ENCODE measurements at regions not wholly inside any gene's neighbourhood (a gene's known extent, or its start where the extent isn't known, plus 50 kb on each side); places are given as distances from the start of the nearest gene placed in this dataset.

DNA sequence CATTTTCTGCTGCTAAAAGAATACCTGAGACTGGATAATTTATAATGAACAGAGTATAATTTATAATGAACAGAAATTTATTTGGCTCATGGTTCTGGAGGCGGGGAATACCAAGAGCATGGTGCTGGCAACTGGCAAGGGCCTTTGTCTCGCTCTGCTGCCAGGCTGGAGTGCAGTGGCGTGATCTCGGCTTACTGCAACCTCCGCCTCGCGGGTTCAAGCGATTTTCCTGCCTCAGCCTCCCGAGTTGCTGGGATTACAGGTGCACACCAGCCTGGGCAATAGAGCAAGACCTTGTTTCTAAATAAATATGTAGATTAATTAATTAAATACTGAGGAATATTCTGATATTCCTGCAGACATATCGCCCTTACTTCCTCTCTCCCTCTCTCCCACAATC, 1610.8 kb downstream of the SUCLG1 start:
- DNase-seq (peak in 1 of 4 donors; percentile 61), ATAC-seq (no peak)
- Histone ChIP-seq H3K27me3 (no peaks in the 10 kb centered on the region), H3K27ac (no peak overlapping the region), H3K9me3 (no peaks in the 10 kb centered on the region), H3K36me3 (no peaks in the 10 kb centered on the region), H3K4me1 (no peaks in the 10 kb centered on the region), H3K4me3 (no peak overlapping the region)
- TF ChIP-seq, protein P1, sequence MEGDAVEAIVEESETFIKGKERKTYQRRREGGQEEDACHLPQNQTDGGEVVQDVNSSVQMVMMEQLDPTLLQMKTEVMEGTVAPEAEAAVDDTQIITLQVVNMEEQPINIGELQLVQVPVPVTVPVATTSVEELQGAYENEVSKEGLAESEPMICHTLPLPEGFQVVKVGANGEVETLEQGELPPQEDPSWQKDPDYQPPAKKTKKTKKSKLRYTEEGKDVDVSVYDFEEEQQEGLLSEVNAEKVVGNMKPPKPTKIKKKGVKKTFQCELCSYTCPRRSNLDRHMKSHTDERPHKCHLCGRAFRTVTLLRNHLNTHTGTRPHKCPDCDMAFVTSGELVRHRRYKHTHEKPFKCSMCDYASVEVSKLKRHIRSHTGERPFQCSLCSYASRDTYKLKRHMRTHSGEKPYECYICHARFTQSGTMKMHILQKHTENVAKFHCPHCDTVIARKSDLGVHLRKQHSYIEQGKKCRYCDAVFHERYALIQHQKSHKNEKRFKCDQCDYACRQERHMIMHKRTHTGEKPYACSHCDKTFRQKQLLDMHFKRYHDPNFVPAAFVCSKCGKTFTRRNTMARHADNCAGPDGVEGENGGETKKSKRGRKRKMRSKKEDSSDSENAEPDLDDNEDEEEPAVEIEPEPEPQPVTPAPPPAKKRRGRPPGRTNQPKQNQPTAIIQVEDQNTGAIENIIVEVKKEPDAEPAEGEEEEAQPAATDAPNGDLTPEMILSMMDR (IDR thresholded peaks at IDR 0.05) = no peak
- intact Hi-C loops (cut with DNase I) = no loop called here

DNA sequence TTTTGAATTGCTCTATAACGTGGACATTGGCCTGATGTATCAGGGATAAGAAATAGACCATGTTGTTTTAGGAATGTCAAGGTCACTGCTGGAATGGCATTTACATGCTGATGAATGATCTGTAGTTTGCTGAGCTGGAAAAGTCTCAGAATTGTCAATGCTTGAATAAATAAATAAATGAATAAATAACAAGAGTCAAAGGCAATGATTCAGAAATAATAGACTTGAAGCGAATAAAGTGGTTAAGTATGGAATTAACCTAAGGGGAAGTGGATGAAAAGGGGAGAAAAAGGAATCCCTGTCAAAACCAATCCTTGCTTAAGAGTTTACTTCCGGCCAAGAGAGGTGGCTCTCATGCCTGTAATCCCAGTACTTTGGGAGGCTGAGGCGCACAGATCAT, 1620.0 kb downstream of the SUCLG1 start:
- ATAC-seq = no peak
- intact Hi-C loops (cut with DNase I) = no loop called here
- no peaks in the 10 kb centered on the region for H3K9me3 ChIP-seq
- H3K36me3 ChIP-seq = no peaks in the 10 kb centered on the region
- no peak overlapping the region for H3K27ac ChIP-seq
- no peak for DNase-seq
- no peaks in the 10 kb centered on the region for H3K4me1 ChIP-seq
- TF ChIP-seq, protein P1 (IDR thresholded peaks at IDR 0.05) = no peak
- no peaks in the 10 kb centered on the region for H3K27me3 ChIP-seq
- no peak overlapping the region for H3K4me3 ChIP-seq

DNA sequence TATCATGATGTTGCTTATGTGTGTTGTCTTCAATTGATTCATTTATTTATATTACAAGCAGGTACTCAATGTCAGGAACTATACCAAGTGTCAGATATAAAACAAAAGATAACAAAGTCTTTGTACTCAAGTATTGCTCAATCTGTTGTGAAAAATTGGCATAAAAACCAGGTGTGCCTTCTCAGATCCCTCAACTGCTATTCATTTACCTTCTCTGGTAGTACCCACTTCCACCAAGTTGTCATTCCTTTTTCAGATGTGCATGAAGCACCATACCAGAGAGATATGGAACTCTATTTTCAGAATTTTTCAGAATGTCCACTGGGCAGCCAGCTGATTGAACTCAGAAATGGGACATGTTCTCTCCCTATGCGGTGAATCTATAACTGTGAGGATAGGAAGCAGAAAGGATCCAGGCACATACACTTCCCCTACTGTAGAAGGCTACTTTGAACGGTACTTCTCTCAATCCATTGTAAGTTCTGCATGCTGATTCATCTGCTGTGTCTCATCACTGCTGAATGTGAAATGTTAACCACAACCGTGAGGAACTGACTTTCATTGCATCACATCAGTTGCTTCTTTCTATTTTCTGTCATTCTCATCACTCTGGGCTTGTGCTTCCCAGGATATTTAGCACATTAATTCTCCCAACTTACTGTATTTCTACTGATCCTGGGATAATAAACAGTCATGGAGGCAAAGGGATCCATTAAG, 1621.3 kb downstream of the SUCLG1 start:
- DNase-seq (no peak), ATAC-seq (no peak)
- TF ChIP-seq, protein P1 (IDR thresholded peaks at IDR 0.05) = no peak
- no peaks in the 10 kb centered on the region for H3K9me3 ChIP-seq
- no peaks in the 10 kb centered on the region for H3K36me3 ChIP-seq
- H3K27me3 ChIP-seq = no peaks in the 10 kb centered on the region
- H3K27ac ChIP-seq = no peak overlapping the region
- intact Hi-C loops (cut with DNase I) = no loop called here
- H3K4me3 ChIP-seq = no peak overlapping the region
- no peaks in the 10 kb centered on the region for H3K4me1 ChIP-seq

DNA sequence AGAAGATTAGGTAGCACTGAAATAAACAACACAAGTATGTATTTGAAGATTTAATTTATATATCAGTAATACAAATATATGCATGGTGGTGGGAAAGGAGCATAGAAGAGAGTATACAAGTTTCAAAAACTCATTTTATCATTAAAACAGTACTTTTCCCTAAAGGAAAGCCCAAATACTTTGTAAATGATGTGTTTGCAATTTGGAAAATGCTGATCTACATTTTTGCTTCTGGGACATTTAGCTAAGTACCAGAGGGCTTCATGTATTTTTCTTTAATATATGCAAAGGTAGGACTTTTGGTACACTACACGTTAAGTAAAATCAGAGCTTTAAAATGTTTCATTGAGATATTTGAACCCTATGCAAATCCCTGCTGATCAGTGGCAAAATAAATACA, 1624.2 kb downstream of the SUCLG1 start:
- Histone ChIP-seq H3K27ac (no peak overlapping the region), H3K9me3 (no peaks in the 10 kb centered on the region), H3K4me1 (no peaks in the 10 kb centered on the region), H3K4me3 (no peak overlapping the region), H3K27me3 (no peaks in the 10 kb centered on the region), H3K36me3 (no peaks in the 10 kb centered on the region)
- TF ChIP-seq, protein P1 (IDR thresholded peaks at IDR 0.05) = no peak
- DNase-seq (no peak), ATAC-seq (no peak)
- intact Hi-C loops (cut with DNase I) = no loop called here

DNA sequence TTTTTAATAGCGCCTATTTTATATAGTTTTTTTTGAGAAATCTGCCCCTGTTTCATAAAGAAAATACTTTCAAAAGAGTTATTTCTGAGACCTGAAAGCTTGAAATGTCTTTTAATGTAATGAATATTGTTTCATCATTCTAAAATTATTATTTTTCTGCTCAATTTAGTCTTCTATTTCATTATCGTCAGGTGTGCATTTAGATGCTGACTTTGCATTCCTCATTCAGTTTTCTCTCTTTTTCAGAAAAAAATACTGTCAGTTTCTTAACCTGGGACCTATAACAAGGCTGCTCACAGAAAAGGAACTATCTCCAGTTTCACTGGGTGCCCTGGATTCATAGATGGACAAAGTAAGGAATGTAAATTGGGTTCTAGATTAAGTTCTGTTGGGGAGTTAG, 1631.7 kb downstream of the SUCLG1 start:
- no peaks in the 10 kb centered on the region for H3K27me3 ChIP-seq
- intact Hi-C loops (cut with DNase I) = no loop called here
- no peak overlapping the region for H3K4me3 ChIP-seq
- H3K36me3 ChIP-seq = no peaks in the 10 kb centered on the region
- H3K9me3 ChIP-seq = no peaks in the 10 kb centered on the region
- DNase-seq (no peak), ATAC-seq (no peak)
- no peak overlapping the region for H3K27ac ChIP-seq
- no peaks in the 10 kb centered on the region for H3K4me1 ChIP-seq
- TF ChIP-seq, protein P1 (IDR thresholded peaks at IDR 0.05) = no peak

All from left lung (tissue), 4 donors.